ENCODE measurements at regions not wholly inside any gene's neighbourhood (a gene's known extent, or its start where the extent isn't known, plus 50 kb on each side); places are given as distances from the start of the nearest gene placed in this dataset.

- H3K9me2 ChIP-seq: no peaks in the 10 kb centered on the region
- no peaks in the 10 kb centered on the region for H3K79me2 ChIP-seq (ENCODE audit: insufficient read depth)
- H3K4me2 ChIP-seq: no peak overlapping the region; the same call in 1 of the 2 replicates
- WGBS (ENCODE audit: low lambda C conversion rate): 3% methylated on average over 3 of the region's 3 CpGs
- H3K36me3 ChIP-seq (replicated peaks in 1 of 2; ENCODE audit: control insufficient read depth in 1 of 2, insufficient read depth in 2 of 2, low read length in 1 of 2): no peaks in the 10 kb centered on the region
- H3K27ac ChIP-seq (ENCODE audit: low read depth in 2 of 2, low read length in 1 of 2): peak overlapping the region; percentile 23 to 82; a peak in 3 of 4 replicates
- no peak overlapping the region for H3K9ac ChIP-seq
- DNase-seq: no peak
- H3K9me3 ChIP-seq: no peaks in the 10 kb centered on the region
- ChIA-PET POLR2A (no interaction called here), CTCF (no interaction called here)
- H3K27me3 ChIP-seq (ENCODE audit: insufficient read depth): no peaks in the 10 kb centered on the region
- TF ChIP-seq TCF12 (IDR thresholded peaks at IDR 0.05): peak; percentile 63
- no peak for TF ChIP-seq EP300 (IDR thresholded peaks at IDR 0.05; ENCODE audit: borderline replicate concordance in 1 of 2, low read depth in 1 of 2, low read length in 1 of 2)
- TF ChIP-seq, protein P1, sequence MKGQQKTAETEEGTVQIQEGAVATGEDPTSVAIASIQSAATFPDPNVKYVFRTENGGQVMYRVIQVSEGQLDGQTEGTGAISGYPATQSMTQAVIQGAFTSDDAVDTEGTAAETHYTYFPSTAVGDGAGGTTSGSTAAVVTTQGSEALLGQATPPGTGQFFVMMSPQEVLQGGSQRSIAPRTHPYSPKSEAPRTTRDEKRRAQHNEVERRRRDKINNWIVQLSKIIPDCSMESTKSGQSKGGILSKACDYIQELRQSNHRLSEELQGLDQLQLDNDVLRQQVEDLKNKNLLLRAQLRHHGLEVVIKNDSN (IDR thresholded peaks at IDR 0.05; ENCODE audit: borderline replicate concordance, low read depth): no peak
- peak; percentile 88 for TF ChIP-seq NFIC (IDR thresholded peaks at IDR 0.05; ENCODE audit: borderline replicate concordance)
- no peak for TF ChIP-seq SIN3A (IDR thresholded peaks at IDR 0.05; ENCODE audit: borderline replicate concordance, low read depth, low read length)
- H3F3A ChIP-seq (replicated peaks; ENCODE audit: insufficient read depth): peaks cover 10% of the 10 kb centered on the region
- H4K20me1 ChIP-seq (ENCODE audit: insufficient read depth): no peaks in the 10 kb centered on the region
- H3K4me3 ChIP-seq (ENCODE audit: low read depth in 2 of 2, low read length in 1 of 2): no peak overlapping the region
- H2AFZ ChIP-seq (ENCODE audit: low read depth): no peak overlapping the region
- H3K4me1 ChIP-seq (ENCODE audit: control insufficient read depth in 1 of 2, insufficient read depth in 2 of 2, low read depth in 1 of 2, low read length in 1 of 2): peaks cover 11% of the 10 kb centered on the region in 2 experiments; a peak in 3 of 4 replicates
These were observed 124.6 kb upstream of the IVNS1ABP start for GRCh38 chr1:185441605-185442004.

- Histone ChIP-seq H3K36me3 (replicated peaks in 1 of 2; ENCODE audit: control insufficient read depth in 1 of 2, insufficient read depth in 2 of 2, low read length in 1 of 2) (no peaks in the 10 kb centered on the region), H3K4me2 (no peak overlapping the region)
- CTCF ChIA-PET: no interaction called here
These were observed 123.8 kb upstream of the IVNS1ABP start for GRCh38 chr1:185440877-185441276.

More at GRCh38 chr1:185440877-185441276, 123.8 kb upstream of the IVNS1ABP start:
- H3K9ac ChIP-seq: no peak overlapping the region
- H2AFZ ChIP-seq (ENCODE audit: low read depth): no peak overlapping the region
- POLR2A ChIA-PET: no interaction called here
- no peak overlapping the region for H3K4me3 ChIP-seq (ENCODE audit: low read depth in 2 of 2, low read length in 1 of 2)
- TF ChIP-seq, protein P2, sequence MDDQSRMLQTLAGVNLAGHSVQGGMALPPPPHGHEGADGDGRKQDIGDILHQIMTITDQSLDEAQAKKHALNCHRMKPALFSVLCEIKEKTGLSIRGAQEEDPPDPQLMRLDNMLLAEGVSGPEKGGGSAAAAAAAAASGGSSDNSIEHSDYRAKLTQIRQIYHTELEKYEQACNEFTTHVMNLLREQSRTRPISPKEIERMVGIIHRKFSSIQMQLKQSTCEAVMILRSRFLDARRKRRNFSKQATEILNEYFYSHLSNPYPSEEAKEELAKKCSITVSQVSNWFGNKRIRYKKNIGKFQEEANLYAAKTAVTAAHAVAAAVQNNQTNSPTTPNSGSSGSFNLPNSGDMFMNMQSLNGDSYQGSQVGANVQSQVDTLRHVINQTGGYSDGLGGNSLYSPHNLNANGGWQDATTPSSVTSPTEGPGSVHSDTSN (IDR thresholded peaks at IDR 0.05): no peak
- no peak for TF ChIP-seq POLR2AphosphoS5 (IDR thresholded peaks at IDR 0.05; ENCODE audit: low read depth, low read length)
- TF ChIP-seq FOXJ3 (CRISPR knock-in tag; IDR thresholded peaks at IDR 0.05): no peak
- TF ChIP-seq, protein P1 (IDR thresholded peaks at IDR 0.05; ENCODE audit: borderline replicate concordance, low read depth): no peak
- no peak for TF ChIP-seq TAF1 (IDR thresholded peaks at IDR 0.05; ENCODE audit: borderline replicate concordance, low read depth, low read length)
- TF ChIP-seq, protein P3, sequence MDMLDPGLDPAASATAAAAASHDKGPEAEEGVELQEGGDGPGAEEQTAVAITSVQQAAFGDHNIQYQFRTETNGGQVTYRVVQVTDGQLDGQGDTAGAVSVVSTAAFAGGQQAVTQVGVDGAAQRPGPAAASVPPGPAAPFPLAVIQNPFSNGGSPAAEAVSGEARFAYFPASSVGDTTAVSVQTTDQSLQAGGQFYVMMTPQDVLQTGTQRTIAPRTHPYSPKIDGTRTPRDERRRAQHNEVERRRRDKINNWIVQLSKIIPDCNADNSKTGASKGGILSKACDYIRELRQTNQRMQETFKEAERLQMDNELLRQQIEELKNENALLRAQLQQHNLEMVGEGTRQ (IDR thresholded peaks at IDR 0.05; ENCODE audit: borderline replicate concordance, low read depth, low read length): no peak
- TF ChIP-seq SMC3 (IDR thresholded peaks at IDR 0.05; ENCODE audit: low read depth, low read length): no peak
- no peak for TF ChIP-seq ELF1 (IDR thresholded peaks at IDR 0.05)
- TF ChIP-seq, protein P4, sequence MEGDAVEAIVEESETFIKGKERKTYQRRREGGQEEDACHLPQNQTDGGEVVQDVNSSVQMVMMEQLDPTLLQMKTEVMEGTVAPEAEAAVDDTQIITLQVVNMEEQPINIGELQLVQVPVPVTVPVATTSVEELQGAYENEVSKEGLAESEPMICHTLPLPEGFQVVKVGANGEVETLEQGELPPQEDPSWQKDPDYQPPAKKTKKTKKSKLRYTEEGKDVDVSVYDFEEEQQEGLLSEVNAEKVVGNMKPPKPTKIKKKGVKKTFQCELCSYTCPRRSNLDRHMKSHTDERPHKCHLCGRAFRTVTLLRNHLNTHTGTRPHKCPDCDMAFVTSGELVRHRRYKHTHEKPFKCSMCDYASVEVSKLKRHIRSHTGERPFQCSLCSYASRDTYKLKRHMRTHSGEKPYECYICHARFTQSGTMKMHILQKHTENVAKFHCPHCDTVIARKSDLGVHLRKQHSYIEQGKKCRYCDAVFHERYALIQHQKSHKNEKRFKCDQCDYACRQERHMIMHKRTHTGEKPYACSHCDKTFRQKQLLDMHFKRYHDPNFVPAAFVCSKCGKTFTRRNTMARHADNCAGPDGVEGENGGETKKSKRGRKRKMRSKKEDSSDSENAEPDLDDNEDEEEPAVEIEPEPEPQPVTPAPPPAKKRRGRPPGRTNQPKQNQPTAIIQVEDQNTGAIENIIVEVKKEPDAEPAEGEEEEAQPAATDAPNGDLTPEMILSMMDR (IDR thresholded peaks at IDR 0.05): no peak
- H3K79me2 ChIP-seq (ENCODE audit: insufficient read depth): no peaks in the 10 kb centered on the region
- no peaks in the 10 kb centered on the region for H4K20me1 ChIP-seq (ENCODE audit: insufficient read depth)
- peaks cover 11% of the 10 kb centered on the region in 2 experiments; a peak in 3 of 4 replicates for H3K4me1 ChIP-seq (ENCODE audit: control insufficient read depth in 1 of 2, insufficient read depth in 2 of 2, low read depth in 1 of 2, low read length in 1 of 2)
- H3F3A ChIP-seq (replicated peaks; ENCODE audit: insufficient read depth): peaks cover 10% of the 10 kb centered on the region
- H3K9me3 ChIP-seq: no peaks in the 10 kb centered on the region
- no peaks in the 10 kb centered on the region for H3K27me3 ChIP-seq (ENCODE audit: insufficient read depth)
- DNase-seq: no peak
- peak overlapping the region in 1 of 2 experiments; percentile 82; a peak in 1 of 4 replicates for H3K27ac ChIP-seq (ENCODE audit: low read depth in 2 of 2, low read length in 1 of 2)
- no peaks in the 10 kb centered on the region for H3K9me2 ChIP-seq
